Lower lobe of right lung (tissue), 2 donors: ENCODE measurements at regions not wholly inside any gene's neighbourhood (a gene's known extent, or its start where the extent isn't known, plus 50 kb on each side); places are given as distances from the start of the nearest gene placed in this dataset.

Source experiments
- ATAC-seq, 2 donors: fragments of 200-7000 bp; cut with Tn5 transposase; one replicate each; pipeline ENCODE4 v1.9.1; 2020 to 2022; ENCODE audit warnings: mild to moderate bottlenecking in 2 of 2, moderate library complexity in 2 of 2
- DNase-seq: peaks from one replicate; pipeline ENCODE4 v3.0.0-alpha.2; 2020
- H3K27ac ChIP-seq: fragments of 200-600 bp; one replicate; pipeline ENCODE4 v1.8.0; 2022
- H3K27me3 ChIP-seq: fragments of 200-600 bp; one replicate; pipeline ENCODE4 v1.8.0; 2022; ENCODE audit warnings: low read depth
- H3K36me3 ChIP-seq: fragments of 200-600 bp; one replicate; pipeline ENCODE4 v1.8.0; 2022; ENCODE audit warnings: mild to moderate bottlenecking
- H3K4me1 ChIP-seq: fragments of 200-600 bp; one replicate; pipeline ENCODE4 v1.8.0; 2022
- H3K4me3 ChIP-seq: fragments of 200-600 bp; one replicate; pipeline ENCODE4 v1.8.0; 2022; ENCODE audit warnings: mild to moderate bottlenecking
- H3K9me3 ChIP-seq: fragments of 200-600 bp; one replicate; pipeline ENCODE4 v1.8.0; 2022
- intact Hi-C: fragments of 100-400 bp; cut with DNase I; formaldehyde crosslinking; loops from one replicate; pipeline ENCODE4 v1.11.0; 2022
- TF ChIP-seq, protein P1 (sequence below): fragments of 200-600 bp; IDR thresholded peaks from one replicate; pipeline ENCODE4 v1.8.0; 2022; ENCODE audit warnings: antibody characterized with exemption, mild to moderate bottlenecking
- donor health status: DM: no; HTN: yes; CAD: no; lungs with severe emphysema.

DNA sequence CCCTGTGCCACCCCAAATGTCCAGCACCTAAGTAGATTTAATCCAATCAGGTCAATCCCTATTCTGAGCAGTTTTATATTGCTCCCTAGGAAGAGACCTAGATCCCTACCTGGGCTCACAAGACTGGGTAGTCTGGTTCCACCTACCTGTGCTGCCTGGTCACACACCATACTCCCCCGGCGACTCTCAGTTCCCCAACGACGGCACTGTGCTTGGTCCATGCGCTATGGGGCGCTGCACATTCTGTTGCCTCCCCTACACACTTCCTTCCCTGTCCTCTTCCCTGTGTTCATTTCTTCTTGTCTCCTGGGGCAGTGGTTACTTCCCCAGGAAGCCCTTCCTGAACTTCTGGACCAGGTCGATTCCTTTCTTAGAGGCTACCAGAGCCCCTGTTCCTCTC is 109.9 kb upstream of the IL12B start:
- H3K36me3 ChIP-seq, result no peaks in the 10 kb centered on the region
- ATAC-seq, result no peak
- H3K27ac ChIP-seq, result no peak overlapping the region
- TF ChIP-seq, protein P1, sequence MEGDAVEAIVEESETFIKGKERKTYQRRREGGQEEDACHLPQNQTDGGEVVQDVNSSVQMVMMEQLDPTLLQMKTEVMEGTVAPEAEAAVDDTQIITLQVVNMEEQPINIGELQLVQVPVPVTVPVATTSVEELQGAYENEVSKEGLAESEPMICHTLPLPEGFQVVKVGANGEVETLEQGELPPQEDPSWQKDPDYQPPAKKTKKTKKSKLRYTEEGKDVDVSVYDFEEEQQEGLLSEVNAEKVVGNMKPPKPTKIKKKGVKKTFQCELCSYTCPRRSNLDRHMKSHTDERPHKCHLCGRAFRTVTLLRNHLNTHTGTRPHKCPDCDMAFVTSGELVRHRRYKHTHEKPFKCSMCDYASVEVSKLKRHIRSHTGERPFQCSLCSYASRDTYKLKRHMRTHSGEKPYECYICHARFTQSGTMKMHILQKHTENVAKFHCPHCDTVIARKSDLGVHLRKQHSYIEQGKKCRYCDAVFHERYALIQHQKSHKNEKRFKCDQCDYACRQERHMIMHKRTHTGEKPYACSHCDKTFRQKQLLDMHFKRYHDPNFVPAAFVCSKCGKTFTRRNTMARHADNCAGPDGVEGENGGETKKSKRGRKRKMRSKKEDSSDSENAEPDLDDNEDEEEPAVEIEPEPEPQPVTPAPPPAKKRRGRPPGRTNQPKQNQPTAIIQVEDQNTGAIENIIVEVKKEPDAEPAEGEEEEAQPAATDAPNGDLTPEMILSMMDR, result no peak
- intact Hi-C loops, result no loop called here
- no peaks in the 10 kb centered on the region for H3K9me3 ChIP-seq
- H3K27me3 ChIP-seq, result no peaks in the 10 kb centered on the region
- DNase-seq, result no peak
- no peaks in the 10 kb centered on the region for H3K4me1 ChIP-seq
- no peak overlapping the region for H3K4me3 ChIP-seq

DNA sequence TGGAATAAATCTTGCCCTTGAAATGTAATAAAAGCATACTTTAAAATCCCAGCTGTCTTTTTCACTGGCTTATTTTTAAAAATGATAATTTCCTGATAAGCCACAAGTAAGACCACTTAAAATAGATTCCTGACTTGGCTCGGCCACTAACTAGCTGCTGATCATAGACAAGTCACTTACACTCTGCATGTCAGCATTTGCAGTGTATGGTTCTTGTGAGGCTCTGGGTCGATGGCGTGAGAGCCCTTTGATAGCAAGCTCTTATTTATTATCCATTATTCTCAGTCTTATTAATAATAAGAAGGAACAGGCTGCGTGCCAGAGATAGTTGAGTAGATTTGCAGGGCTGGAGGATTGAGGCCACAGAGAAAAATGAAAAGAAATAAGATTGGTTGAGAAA is 110.7 kb upstream of the IL12B start:
- Histone ChIP-seq H3K27ac (no peak overlapping the region), H3K9me3 (no peaks in the 10 kb centered on the region), H3K27me3 (no peaks in the 10 kb centered on the region), H3K36me3 (no peaks in the 10 kb centered on the region), H3K4me3 (no peak overlapping the region), H3K4me1 (no peaks in the 10 kb centered on the region)
- TF ChIP-seq, protein P1, result no peak
- ATAC-seq (no peak), DNase-seq (no peak)
- intact Hi-C loops, result no loop called here

DNA sequence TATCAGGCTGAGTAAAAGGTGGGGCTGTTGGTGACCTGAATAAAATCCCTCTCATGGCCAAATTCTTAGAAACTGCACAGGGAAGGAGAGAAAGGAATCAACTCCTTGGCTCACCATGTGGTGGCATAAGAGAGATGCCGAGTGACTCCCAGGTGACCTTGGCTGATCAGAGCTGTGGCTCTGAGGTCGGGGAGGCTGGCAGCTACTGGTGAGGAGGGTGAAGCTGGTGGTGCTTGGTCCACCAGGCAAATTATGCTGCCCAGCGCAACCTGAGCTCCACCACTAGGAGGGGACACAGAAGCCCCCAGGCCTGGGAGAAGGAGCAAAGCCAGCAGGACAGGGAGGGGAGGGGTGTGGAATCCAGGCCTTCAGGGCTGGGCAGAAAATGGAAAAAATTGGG is 111.2 kb upstream of the IL12B start:
- no peak overlapping the region for H3K4me3 ChIP-seq
- no peak for ATAC-seq
- H3K27me3 ChIP-seq, result no peaks in the 10 kb centered on the region
- no peaks in the 10 kb centered on the region for H3K36me3 ChIP-seq
- no peaks in the 10 kb centered on the region for H3K9me3 ChIP-seq
- intact Hi-C loops, result no loop called here
- H3K27ac ChIP-seq, result no peak overlapping the region
- TF ChIP-seq, protein P1, result no peak
- H3K4me1 ChIP-seq, result no peaks in the 10 kb centered on the region
- DNase-seq, result no peak

DNA sequence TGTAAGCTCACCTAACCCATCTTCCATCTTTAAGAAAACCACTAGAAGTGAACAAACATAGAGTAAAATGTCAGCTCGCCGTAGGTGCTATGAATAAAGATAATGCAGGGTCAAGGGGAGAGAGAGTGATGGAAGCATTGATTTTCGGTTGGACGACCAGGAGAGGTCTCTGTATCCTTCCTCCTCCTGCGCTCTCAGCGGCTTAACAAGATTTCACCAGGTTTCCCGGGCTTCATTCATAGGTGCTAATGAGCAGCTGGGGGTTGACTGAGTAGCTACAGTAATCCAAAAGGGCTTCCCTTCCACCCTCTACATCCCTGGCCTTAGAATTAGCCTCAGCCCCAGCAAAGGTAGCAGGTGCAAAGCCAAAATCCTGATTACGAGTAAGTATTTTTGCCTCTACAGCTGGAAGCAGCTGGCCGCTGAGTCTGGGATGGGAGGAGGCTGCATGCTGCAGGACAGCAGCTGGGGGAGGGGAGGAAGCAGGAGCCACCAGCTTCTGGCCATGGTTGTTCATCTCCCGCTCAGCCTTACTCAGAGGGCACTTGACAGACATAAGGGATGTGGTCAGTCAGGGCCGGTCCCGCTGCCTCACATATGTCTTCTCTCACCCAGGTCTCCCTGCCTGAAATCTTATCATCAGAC is 112.0 kb upstream of the IL12B start:
- Histone ChIP-seq H3K4me3 (no peak overlapping the region), H3K4me1 (no peaks in the 10 kb centered on the region), H3K27me3 (no peaks in the 10 kb centered on the region), H3K9me3 (no peaks in the 10 kb centered on the region), H3K36me3 (no peaks in the 10 kb centered on the region), H3K27ac (no peak overlapping the region)
- DNase-seq, result peak; percentile 41
- TF ChIP-seq, protein P1, result no peak
- no peak for ATAC-seq
- intact Hi-C loops, result no loop called here

DNA sequence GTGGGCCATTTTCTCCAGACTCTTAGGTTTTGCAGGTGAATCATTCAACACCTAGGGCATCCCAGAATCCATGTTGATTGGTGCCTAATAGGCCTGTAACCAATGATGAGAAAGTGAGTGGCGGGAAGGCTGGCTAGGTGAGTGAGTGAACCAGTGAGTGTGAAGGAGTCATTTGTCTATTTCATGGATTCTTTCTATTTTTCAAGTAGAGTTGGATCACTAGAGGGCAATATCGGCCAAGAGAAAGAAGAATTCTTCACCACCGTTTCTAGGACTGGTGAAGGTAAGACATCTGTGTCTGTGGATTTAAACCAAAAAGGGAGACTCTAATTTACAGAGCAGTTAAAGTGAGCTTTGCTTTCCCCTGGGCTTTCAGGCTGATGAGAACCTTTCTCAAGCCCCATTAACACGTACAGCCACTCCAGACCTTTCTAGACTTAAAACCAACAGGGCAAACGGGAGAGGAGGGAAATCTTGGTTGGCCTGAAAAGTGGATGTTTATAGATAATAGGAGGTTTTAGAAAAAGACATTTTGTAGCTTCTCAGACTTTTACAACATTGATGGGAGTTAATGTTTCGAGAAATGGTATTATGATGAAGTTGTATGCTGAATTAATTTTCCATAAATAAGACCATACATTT is 114.3 kb upstream of the IL12B start:
- TF ChIP-seq, protein P1, result peak; percentile 30
- H3K36me3 ChIP-seq, result no peaks in the 10 kb centered on the region
- ATAC-seq, result peak in 1 of 2 donors; percentile 58
- no peaks in the 10 kb centered on the region for H3K9me3 ChIP-seq
- H3K27ac ChIP-seq, result no peak overlapping the region
- DNase-seq, result no peak
- intact Hi-C loops, result no loop called here
- H3K4me1 ChIP-seq, result no peaks in the 10 kb centered on the region
- H3K4me3 ChIP-seq, result no peak overlapping the region
- no peaks in the 10 kb centered on the region for H3K27me3 ChIP-seq
